Thyroid gland (tissue), 4 donors: ENCODE measurements at regions not wholly inside any gene's neighbourhood (a gene's known extent, or its start where the extent isn't known, plus 50 kb on each side); places are given as distances from the start of the nearest gene placed in this dataset.

Experiments
- CTCF ChIP-seq, 6 experiments: fragments of 200-600 bp in 3 of 6; fragments of 450-650 bp in 3 of 6; sonication (generic) in 3 of 6; IDR thresholded peaks; one replicate each; pipeline ENCODE4 v1.5.1; 2016 to 2019; ENCODE audit warnings: antibody characterized with exemption in 6 of 6, mild to moderate bottlenecking in 2 of 6, inconsistent platforms in 1 of 6, moderate library complexity in 1 of 6
- POLR2A ChIP-seq, 2 donors: fragments of 450-650 bp; IDR thresholded peaks; one replicate each; pipeline ENCODE4 v1.6.1; 2017; ENCODE audit warnings: antibody characterized with exemption in 2 of 2, mild to moderate bottlenecking in 2 of 2, moderate library complexity in 1 of 2

- TF ChIP-seq CTCF (IDR thresholded peaks at IDR 0.05) (no peak), POLR2A (IDR thresholded peaks at IDR 0.05) (no peak)
Observed at GRCh38 chr12:105466901-105467598, 136.6 kb downstream of the C12orf75 start.
